Endothelial cell of umbilical vein (primary cell): ENCODE measurements at regions not wholly inside any gene's neighbourhood (a gene's known extent, or its start where the extent isn't known, plus 50 kb on each side); places are given as distances from the start of the nearest gene placed in this dataset.

Source experiments
- CTCF ChIP-seq, 2 donors: IDR thresholded peaks; 1 replicate in 1 of 2; 2 replicates in 1 of 2; pipeline ENCODE4 v1.5.1; 2011; ENCODE audit warnings: low read length in 2 of 2, mild to moderate bottlenecking in 2 of 2, moderate library complexity in 2 of 2, control low read depth in 1 of 2, inconsistent platforms in 1 of 2, low read depth in 1 of 2; ENCODE audit not compliant: insufficient read depth in 1 of 2; ENCODE audit errors: extremely low read depth in 1 of 2
- EZH2 ChIP-seq: IDR thresholded peaks from 2 replicates; pipeline ENCODE4 v1.6.1; 2012; ENCODE audit warnings: borderline replicate concordance, low read depth, mild to moderate bottlenecking, moderate library complexity, low read length, inconsistent platforms; ENCODE audit not compliant: severe bottlenecking
- MAX ChIP-seq: IDR thresholded peaks from 2 replicates; pipeline ENCODE4 v1.6.1; 2011; ENCODE audit not compliant: insufficient read depth, insufficient read length
- MYC ChIP-seq: IDR thresholded peaks from one replicate; pipeline ENCODE4 v1.6.1; 2011; ENCODE audit warnings: mild to moderate bottlenecking, low read depth, low read length
- POLR2A ChIP-seq: IDR thresholded peaks from 2 replicates; pipeline ENCODE4 v1.6.1; 2012; ENCODE audit warnings: low read depth, mild to moderate bottlenecking, control low read depth, low read length
- POLR2AphosphoS5 ChIP-seq: IDR thresholded peaks from 2 replicates; pipeline ENCODE4 v1.6.1; 2012; ENCODE audit warnings: low read depth, mild to moderate bottlenecking, control low read depth, low read length, moderate library complexity; ENCODE audit not compliant: insufficient read depth

GRCh38 chr2:82998781-82999180, 1460.3 kb downstream of the SUCLG1 start:
- TF ChIP-seq MYC (no peak), CTCF (IDR thresholded peaks at IDR 0.05; ENCODE audit: extremely low read depth in 1 of 2, insufficient read depth in 1 of 2, low read depth in 1 of 2, low read length in 2 of 2) (no peak), MAX (no peak), POLR2AphosphoS5 (no peak), EZH2 (no peak), POLR2A (no peak)
